ENCODE measurements at regions not wholly inside any gene's neighbourhood (a gene's known extent, or its start where the extent isn't known, plus 50 kb on each side); places are given as distances from the start of the nearest gene placed in this dataset.

GRCh38 chr6:163671355-163671754 is 256.8 kb downstream of the QKI start:
- DNase-seq = no peak
- Histone ChIP-seq H2BK15ac (ENCODE audit: low read depth, low read length) (no peak overlapping the region), H3K56ac (ENCODE audit: extremely low read depth, insufficient read depth, low read length) (no peak overlapping the region), H3K27ac (ENCODE audit: insufficient read depth, low read length) (no peak overlapping the region), H3K23ac (ENCODE audit: low read depth, low read length) (no peak overlapping the region), H4K5ac (ENCODE audit: low read depth, low read length) (no peak overlapping the region), H3K4me1 (ENCODE audit: control insufficient read depth, insufficient read depth, low read length) (no peaks in the 10 kb centered on the region), H3K79me1 (ENCODE audit: low read depth in 1 of 2, low read length in 2 of 2) (no peaks in the 10 kb centered on the region), H2BK20ac (ENCODE audit: low read depth, low read length) (no peak overlapping the region), H3K9me3 (ENCODE audit: control insufficient read depth, insufficient read depth, low read length) (peaks cover 5% of the 10 kb centered on the region; the same call in 1 of the 2 replicates), H2BK5ac (ENCODE audit: low read depth, low read length, poor library complexity, severe bottlenecking) (no peak overlapping the region), H3K9me1 (ENCODE audit: insufficient read depth, low read length) (no peaks in the 10 kb centered on the region), H3K9ac (ENCODE audit: low read depth, low read length) (no peak overlapping the region), H3K4me2 (ENCODE audit: low read depth, low read length) (no peak overlapping the region), H4K20me1 (ENCODE audit: insufficient read depth, low read length) (no peaks in the 10 kb centered on the region), H2AFZ (replicated peaks; ENCODE audit: low read length, poor library complexity) (peak overlapping the region; percentile 7), H2AK5ac (ENCODE audit: low read depth, low read length) (no peak overlapping the region), H3K27me3 (ENCODE audit: control insufficient read depth, insufficient read depth, low read length) (peaks cover 1% of the 10 kb centered on the region; the same call in 1 of the 2 replicates), H2BK120ac (ENCODE audit: low read depth, low read length) (no peak overlapping the region), H3K18ac (ENCODE audit: low read depth, low read length) (no peak overlapping the region), H3K14ac (replicated peaks; ENCODE audit: low read depth, low read length) (no peak overlapping the region), H4K8ac (ENCODE audit: low read depth in 2 of 2, low read length in 2 of 2) (no peak overlapping the region), H3K4me3 (ENCODE audit: insufficient read depth, low read depth, low read length) (no peak overlapping the region), H4K91ac (ENCODE audit: insufficient read depth, low read depth, low read length) (no peak overlapping the region), H3K36me3 (ENCODE audit: control insufficient read depth, insufficient read depth, low read length) (no peaks in the 10 kb centered on the region), H2AK9ac (replicated peaks; ENCODE audit: low read depth, low read length, poor library complexity) (no peak overlapping the region), H3K4ac (ENCODE audit: low read depth, low read length) (no peak overlapping the region)
- ATAC-seq (ENCODE audit: low read depth) = no peak
- CTCF ChIA-PET = no interaction called here
- no TSS peak for BruUV-seq (replicated peaks)
- dilution Hi-C loops (cut with HindIII; ENCODE audit: low sequenced_read_pairs, unreplicated experiment) = no loop called here
- POLR2A ChIA-PET (ENCODE audit: unreplicated experiment) = no interaction called here
- 81% methylated on average over 9 of the region's 19 CpGs; no CpG with 5 or more reads in 1 of the 2 experiments for WGBS, 2 experiments (ENCODE audit: extremely low coverage in 2 of 2, insufficient read length in 1 of 2)
- in situ Hi-C loops (cut with MboI; ENCODE audit: low sequenced_read_pairs) = no loop called here
- TF ChIP-seq, protein P1, sequence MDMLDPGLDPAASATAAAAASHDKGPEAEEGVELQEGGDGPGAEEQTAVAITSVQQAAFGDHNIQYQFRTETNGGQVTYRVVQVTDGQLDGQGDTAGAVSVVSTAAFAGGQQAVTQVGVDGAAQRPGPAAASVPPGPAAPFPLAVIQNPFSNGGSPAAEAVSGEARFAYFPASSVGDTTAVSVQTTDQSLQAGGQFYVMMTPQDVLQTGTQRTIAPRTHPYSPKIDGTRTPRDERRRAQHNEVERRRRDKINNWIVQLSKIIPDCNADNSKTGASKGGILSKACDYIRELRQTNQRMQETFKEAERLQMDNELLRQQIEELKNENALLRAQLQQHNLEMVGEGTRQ (IDR thresholded peaks at IDR 0.05; ENCODE audit: low read depth, low read length) = no peak; the same call in 1 of the 2 replicates
- no peak for TF ChIP-seq MAZ (IDR thresholded peaks at IDR 0.05; ENCODE audit: borderline replicate concordance, low read depth, low read length)
- TF ChIP-seq CEBPB (IDR thresholded peaks at IDR 0.05; ENCODE audit: low read depth, low read length) = no peak
- no peak for TF ChIP-seq FOS (IDR thresholded peaks at IDR 0.05; ENCODE audit: low read depth, low read length)
- no peak for TF ChIP-seq POLR2A (IDR thresholded peaks at IDR 0.05; ENCODE audit: low read depth, low read length)
- no peak for TF ChIP-seq NFE2L2 (IDR thresholded peaks at IDR 0.05; ENCODE audit: low read depth, low read length)
- TF ChIP-seq, protein P2, sequence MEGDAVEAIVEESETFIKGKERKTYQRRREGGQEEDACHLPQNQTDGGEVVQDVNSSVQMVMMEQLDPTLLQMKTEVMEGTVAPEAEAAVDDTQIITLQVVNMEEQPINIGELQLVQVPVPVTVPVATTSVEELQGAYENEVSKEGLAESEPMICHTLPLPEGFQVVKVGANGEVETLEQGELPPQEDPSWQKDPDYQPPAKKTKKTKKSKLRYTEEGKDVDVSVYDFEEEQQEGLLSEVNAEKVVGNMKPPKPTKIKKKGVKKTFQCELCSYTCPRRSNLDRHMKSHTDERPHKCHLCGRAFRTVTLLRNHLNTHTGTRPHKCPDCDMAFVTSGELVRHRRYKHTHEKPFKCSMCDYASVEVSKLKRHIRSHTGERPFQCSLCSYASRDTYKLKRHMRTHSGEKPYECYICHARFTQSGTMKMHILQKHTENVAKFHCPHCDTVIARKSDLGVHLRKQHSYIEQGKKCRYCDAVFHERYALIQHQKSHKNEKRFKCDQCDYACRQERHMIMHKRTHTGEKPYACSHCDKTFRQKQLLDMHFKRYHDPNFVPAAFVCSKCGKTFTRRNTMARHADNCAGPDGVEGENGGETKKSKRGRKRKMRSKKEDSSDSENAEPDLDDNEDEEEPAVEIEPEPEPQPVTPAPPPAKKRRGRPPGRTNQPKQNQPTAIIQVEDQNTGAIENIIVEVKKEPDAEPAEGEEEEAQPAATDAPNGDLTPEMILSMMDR (conservative IDR thresholded peaks at IDR 0.05; ENCODE audit: low read depth, low read length) = no peak
- no peak for TF ChIP-seq RCOR1 (IDR thresholded peaks at IDR 0.05; ENCODE audit: insufficient replicate concordance, low read length)
- no peak for TF ChIP-seq CHD1 (IDR thresholded peaks at IDR 0.05; ENCODE audit: low read depth, low read length)
- intact Hi-C loops (cut with micrococcal nuclease) = no loop called here

Data from IMR-90 (cell line).